Tibial nerve (tissue), 3 donors: ENCODE measurements at regions not wholly inside any gene's neighbourhood (a gene's known extent, or its start where the extent isn't known, plus 50 kb on each side); places are given as distances from the start of the nearest gene placed in this dataset.

ENCODE experiments used
- CTCF ChIP-seq, 5 experiments: fragments of 200-600 bp in 3 of 5; fragments of 450-650 bp in 2 of 5; sonication (generic) in 3 of 5; IDR thresholded peaks; one replicate each; pipeline ENCODE4 v1.5.1; 2016 to 2019; ENCODE audit warnings: antibody characterized with exemption in 5 of 5, mild to moderate bottlenecking in 3 of 5, moderate library complexity in 2 of 5
- POLR2A ChIP-seq, 2 donors: fragments of 450-650 bp; IDR thresholded peaks; one replicate each; pipeline ENCODE4 v1.6.1; 2017; ENCODE audit warnings: antibody characterized with exemption in 2 of 2, mild to moderate bottlenecking in 2 of 2, moderate library complexity in 2 of 2

GRCh38 chr4:125776146-125776545, 461.4 kb downstream of the FAT4 start:
- TF ChIP-seq CTCF (IDR thresholded peaks at IDR 0.05), result no peak
- TF ChIP-seq POLR2A (IDR thresholded peaks at IDR 0.05), result no peak
